Parathyroid adenoma (tissue), 2 donors: ENCODE measurements at regions not wholly inside any gene's neighbourhood (a gene's known extent, or its start where the extent isn't known, plus 50 kb on each side); places are given as distances from the start of the nearest gene placed in this dataset.

Source experiments
- H2AFZ ChIP-seq: fragments of 300-600 bp; sonication (generic); one replicate; pipeline ENCODE4 v1.7.0; 2017; ENCODE audit warnings: antibody characterized with exemption, mild to moderate bottlenecking
- H3K27ac ChIP-seq: fragments of 300-600 bp; sonication (generic); one replicate; pipeline ENCODE4 v1.7.0; 2017
- H3K27me3 ChIP-seq: fragments of 300-600 bp; sonication (generic); one replicate; pipeline ENCODE4 v1.7.0; 2017; ENCODE audit warnings: low read length; ENCODE audit not compliant: control insufficient read depth, insufficient read depth
- H3K36me3 ChIP-seq: fragments of 300-600 bp; sonication (generic); one replicate; pipeline ENCODE4 v1.7.0; 2017; ENCODE audit warnings: low read length; ENCODE audit not compliant: control insufficient read depth, insufficient read depth
- H3K4me1 ChIP-seq: fragments of 300-600 bp; sonication (generic); one replicate; pipeline ENCODE4 v1.7.0; 2017; ENCODE audit warnings: control low read depth
- H3K4me2 ChIP-seq: fragments of 300-600 bp; sonication (generic); one replicate; pipeline ENCODE4 v1.7.0; 2017; ENCODE audit warnings: low read length
- H3K4me3 ChIP-seq: fragments of 300-600 bp; sonication (generic); one replicate; pipeline ENCODE4 v1.7.0; 2017; ENCODE audit warnings: low read depth, low read length
- H3K79me2 ChIP-seq: fragments of 300-600 bp; sonication (generic); one replicate; pipeline ENCODE4 v1.7.0; 2017; ENCODE audit warnings: control low read depth
- H3K9ac ChIP-seq: fragments of 300-600 bp; sonication (generic); one replicate; pipeline ENCODE4 v1.7.0; 2017; ENCODE audit warnings: mild to moderate bottlenecking
- H3K9me3 ChIP-seq: fragments of 300-600 bp; sonication (generic); one replicate; pipeline ENCODE4 v1.7.0; 2017; ENCODE audit warnings: low read length; ENCODE audit not compliant: control insufficient read depth
- CTCF ChIP-seq: fragments of 300-600 bp; sonication (generic); IDR thresholded peaks from one replicate; pipeline ENCODE4 v1.7.0; 2017; ENCODE audit warnings: antibody characterized with exemption, mild to moderate bottlenecking
- donor health status: primary hyperparathyroidism.

GRCh38 chr5:98349251-98349989, 424.0 kb upstream of the RGMB start:
- Histone ChIP-seq H3K27me3 (no peaks in the 10 kb centered on the region), H2AFZ (no peak overlapping the region), H3K9me3 (peaks cover 4% of the 10 kb centered on the region), H3K27ac (no peak overlapping the region), H3K79me2 (no peaks in the 10 kb centered on the region), H3K36me3 (peaks cover 2% of the 10 kb centered on the region), H3K9ac (no peak overlapping the region), H3K4me1 (no peaks in the 10 kb centered on the region), H3K4me3 (no peak overlapping the region), H3K4me2 (no peak overlapping the region)
- no peak for TF ChIP-seq CTCF

DNA sequence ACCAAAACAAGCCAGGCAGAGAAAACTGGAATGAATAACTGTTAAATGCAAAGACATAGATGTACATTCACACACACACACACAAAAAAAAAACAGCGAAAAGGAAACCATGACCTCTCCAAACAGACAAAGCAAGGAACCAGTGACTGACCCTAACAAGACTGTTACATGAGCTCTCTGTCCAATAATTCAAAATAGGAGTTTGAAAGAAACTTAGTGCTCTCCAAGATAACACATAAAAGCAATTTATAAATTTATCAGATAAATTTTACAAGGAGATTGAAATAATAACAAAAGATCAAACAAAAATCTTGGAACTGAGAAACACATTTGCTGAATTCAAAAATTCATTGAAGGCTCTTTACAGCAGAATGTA, 423.5 kb upstream of the RGMB start:
- no peaks in the 10 kb centered on the region for H3K4me1 ChIP-seq
- H3K9me3 ChIP-seq, result peaks cover 4% of the 10 kb centered on the region
- no peaks in the 10 kb centered on the region for H3K79me2 ChIP-seq
- no peak overlapping the region for H3K27ac ChIP-seq
- no peaks in the 10 kb centered on the region for H3K27me3 ChIP-seq
- H3K9ac ChIP-seq, result no peak overlapping the region
- TF ChIP-seq CTCF, result no peak
- no peak overlapping the region for H3K4me3 ChIP-seq
- no peak overlapping the region for H3K4me2 ChIP-seq
- H2AFZ ChIP-seq, result no peak overlapping the region
- H3K36me3 ChIP-seq, result peaks cover 2% of the 10 kb centered on the region

DNA sequence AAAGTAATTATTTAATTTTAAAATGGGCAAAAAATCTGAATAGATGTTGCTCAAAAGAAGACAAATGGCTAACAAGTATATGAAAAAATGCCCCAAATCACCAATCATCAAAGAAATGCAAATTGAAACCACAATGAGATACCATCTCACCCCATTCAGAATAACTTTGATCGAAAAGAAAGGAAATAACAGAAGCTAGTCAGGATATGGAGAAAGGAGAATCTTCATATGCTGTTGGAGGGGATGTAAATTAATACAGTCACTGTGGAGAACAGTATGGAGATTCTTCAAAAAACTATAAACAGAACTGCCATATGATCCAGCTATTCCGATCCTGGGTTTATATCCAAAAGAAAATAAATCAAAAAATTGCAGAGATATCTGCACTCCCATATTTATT, 418.5 kb upstream of the RGMB start:
- Histone ChIP-seq H3K4me2 (no peak overlapping the region), H3K4me1 (no peaks in the 10 kb centered on the region), H2AFZ (no peak overlapping the region), H3K27me3 (no peaks in the 10 kb centered on the region), H3K79me2 (no peaks in the 10 kb centered on the region), H3K9me3 (peaks cover 4% of the 10 kb centered on the region), H3K36me3 (peaks cover under 1% of the 10 kb centered on the region), H3K27ac (no peak overlapping the region), H3K4me3 (no peak overlapping the region), H3K9ac (no peak overlapping the region)
- TF ChIP-seq CTCF, result no peak

DNA sequence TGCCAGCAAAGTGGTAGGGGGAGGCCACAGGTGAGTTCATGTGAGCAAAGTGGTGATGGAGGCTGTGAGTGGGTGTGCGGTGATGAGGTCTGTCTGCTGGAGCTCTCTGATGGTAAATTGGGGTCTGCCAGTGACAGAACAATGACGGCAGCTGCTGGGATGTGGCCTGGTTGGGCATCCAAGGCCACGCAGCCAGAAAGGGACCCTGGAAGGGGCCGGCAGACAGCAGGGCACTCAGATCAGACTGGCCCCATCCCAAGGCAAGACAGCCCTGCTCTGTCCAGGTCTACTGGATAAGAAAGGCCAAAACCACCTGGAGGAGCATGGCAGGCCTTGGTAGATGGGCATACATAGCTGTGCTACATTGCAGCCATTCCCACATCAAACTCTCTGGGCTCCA, 412.9 kb upstream of the RGMB start:
- H2AFZ ChIP-seq, result no peak overlapping the region

More for the DNA sequence above, 412.9 kb upstream of the RGMB start:
- H3K9me3 ChIP-seq, result no peaks in the 10 kb centered on the region
- no peaks in the 10 kb centered on the region for H3K79me2 ChIP-seq
- H3K9ac ChIP-seq, result no peak overlapping the region
- H3K4me3 ChIP-seq, result no peak overlapping the region
- no peaks in the 10 kb centered on the region for H3K27me3 ChIP-seq
- H3K4me2 ChIP-seq, result no peak overlapping the region
- no peaks in the 10 kb centered on the region for H3K36me3 ChIP-seq
- H3K27ac ChIP-seq, result no peak overlapping the region
- H3K4me1 ChIP-seq, result no peaks in the 10 kb centered on the region
- TF ChIP-seq CTCF, result no peak
